ENCODE measurements at regions not wholly inside any gene's neighbourhood (a gene's known extent, or its start where the extent isn't known, plus 50 kb on each side); places are given as distances from the start of the nearest gene placed in this dataset.
"Not testable (repeated sequence)": the region's sequence is repeated elsewhere in the genome, so short reads cannot be mapped to it uniquely, and the experiment has no call there.

DNA sequence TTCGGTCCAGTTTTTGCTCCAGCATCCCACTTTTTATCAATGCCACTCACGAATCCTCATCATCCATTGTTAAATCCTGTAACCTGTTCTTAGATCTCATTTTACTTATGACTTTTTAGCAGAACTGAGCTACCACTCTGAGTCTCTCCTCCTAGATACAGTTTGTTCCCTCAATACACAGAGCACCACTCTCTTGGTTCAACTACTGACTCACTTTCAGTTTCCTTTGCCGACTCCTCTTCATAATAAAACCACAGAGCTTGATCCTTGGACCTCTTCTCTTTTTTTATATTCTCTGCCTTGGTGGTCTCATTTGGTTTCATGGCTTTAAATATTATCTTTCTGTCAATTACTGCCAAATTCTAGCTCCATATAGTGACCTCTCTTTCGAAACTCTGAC is 150.3 kb downstream of the SLITRK5 start:
- TF ChIP-seq, protein P1, sequence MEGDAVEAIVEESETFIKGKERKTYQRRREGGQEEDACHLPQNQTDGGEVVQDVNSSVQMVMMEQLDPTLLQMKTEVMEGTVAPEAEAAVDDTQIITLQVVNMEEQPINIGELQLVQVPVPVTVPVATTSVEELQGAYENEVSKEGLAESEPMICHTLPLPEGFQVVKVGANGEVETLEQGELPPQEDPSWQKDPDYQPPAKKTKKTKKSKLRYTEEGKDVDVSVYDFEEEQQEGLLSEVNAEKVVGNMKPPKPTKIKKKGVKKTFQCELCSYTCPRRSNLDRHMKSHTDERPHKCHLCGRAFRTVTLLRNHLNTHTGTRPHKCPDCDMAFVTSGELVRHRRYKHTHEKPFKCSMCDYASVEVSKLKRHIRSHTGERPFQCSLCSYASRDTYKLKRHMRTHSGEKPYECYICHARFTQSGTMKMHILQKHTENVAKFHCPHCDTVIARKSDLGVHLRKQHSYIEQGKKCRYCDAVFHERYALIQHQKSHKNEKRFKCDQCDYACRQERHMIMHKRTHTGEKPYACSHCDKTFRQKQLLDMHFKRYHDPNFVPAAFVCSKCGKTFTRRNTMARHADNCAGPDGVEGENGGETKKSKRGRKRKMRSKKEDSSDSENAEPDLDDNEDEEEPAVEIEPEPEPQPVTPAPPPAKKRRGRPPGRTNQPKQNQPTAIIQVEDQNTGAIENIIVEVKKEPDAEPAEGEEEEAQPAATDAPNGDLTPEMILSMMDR (IDR thresholded peaks at IDR 0.05; ENCODE audit: insufficient read depth, missing control alignments), result no peak

DNA sequence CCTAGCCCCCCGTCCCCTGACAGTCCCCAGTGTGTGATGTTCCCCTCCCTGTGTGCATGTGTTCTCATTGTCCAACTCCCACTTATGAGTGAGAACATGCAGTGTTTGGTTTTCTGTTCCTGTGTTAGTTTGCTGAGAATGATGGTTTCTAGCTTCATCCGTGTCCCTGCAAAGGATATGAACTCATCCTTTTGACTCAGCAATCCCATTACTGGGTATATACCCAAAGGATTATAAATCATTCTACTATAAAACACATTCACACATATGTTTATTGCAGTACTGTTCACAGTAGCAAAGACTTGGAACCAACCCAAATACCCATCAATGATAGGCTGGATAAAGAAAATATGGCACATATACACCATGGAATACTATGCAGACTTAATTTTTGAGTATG is 155.1 kb downstream of the SLITRK5 start:
- FAIRE-seq; DNase-seq (ENCODE audit: insufficient read length, low spot score): not testable (repeated sequence)

More for the DNA sequence above, 150.3 kb downstream of the SLITRK5 start:
- FAIRE-seq (no peak), DNase-seq (ENCODE audit: insufficient read length, low spot score) (no peak)

GRCh38 chr13:87827479-87827878 is 156.3 kb downstream of the SLITRK5 start:
- no peak for DNase-seq (ENCODE audit: insufficient read length, low spot score)
- TF ChIP-seq, protein P1 (IDR thresholded peaks at IDR 0.05; ENCODE audit: insufficient read depth, missing control alignments), result no peak
- FAIRE-seq, result no peak

GRCh38 chr13:87837522-87837921 is 166.4 kb downstream of the SLITRK5 start:
- DNase-seq (ENCODE audit: insufficient read length, low spot score) (no peak), FAIRE-seq (no peak)
- TF ChIP-seq, protein P1 (IDR thresholded peaks at IDR 0.05; ENCODE audit: insufficient read depth, missing control alignments), result no peak

GRCh38 chr13:87837946-87838345 is 166.8 kb downstream of the SLITRK5 start:
- TF ChIP-seq, protein P1 (IDR thresholded peaks at IDR 0.05; ENCODE audit: insufficient read depth, missing control alignments), result no peak
- DNase-seq (ENCODE audit: insufficient read length, low spot score), result no peak
- no peak for FAIRE-seq

- DNase-seq (ENCODE audit: insufficient read length, low spot score) (no peak), FAIRE-seq (no peak)
- TF ChIP-seq, protein P1 (IDR thresholded peaks at IDR 0.05; ENCODE audit: insufficient read depth, missing control alignments), result no peak
Measured at GRCh38 chr13:87851410-87851809, 180.2 kb downstream of the SLITRK5 start.

GRCh38 chr13:87855553-87855952 is 184.4 kb downstream of the SLITRK5 start:
- TF ChIP-seq, protein P1 (IDR thresholded peaks at IDR 0.05; ENCODE audit: insufficient read depth, missing control alignments), result no peak
- no peak for FAIRE-seq
- DNase-seq (ENCODE audit: insufficient read length, low spot score), result no peak

GRCh38 chr13:87859261-87859660 is 188.1 kb downstream of the SLITRK5 start:
- FAIRE-seq, result no peak
- no peak for DNase-seq (ENCODE audit: insufficient read length, low spot score)
- TF ChIP-seq, protein P1 (IDR thresholded peaks at IDR 0.05; ENCODE audit: insufficient read depth, missing control alignments), result no peak
